Myocyte (in vitro differentiated cells): ENCODE measurements at regions not wholly inside any gene's neighbourhood (a gene's known extent, or its start where the extent isn't known, plus 50 kb on each side); places are given as distances from the start of the nearest gene placed in this dataset.

Experiments used
- DNase-seq: peaks from one replicate; pipeline ENCODE4 v3.0.0-alpha.2; 2012; ENCODE audit warnings: low read depth

GRCh38 chr15:70169147-70169546, 71.4 kb upstream of the TLE3 start:
- DNase-seq: no peak

GRCh38 chr15:70167155-70167554, 69.4 kb upstream of the TLE3 start:
- no peak for DNase-seq

GRCh38 chr15:70166506-70167087, 68.9 kb upstream of the TLE3 start:
- DNase-seq: no peak

GRCh38 chr15:70165716-70166284, 68.1 kb upstream of the TLE3 start:
- no peak for DNase-seq

GRCh38 chr15:70164910-70165715, 67.4 kb upstream of the TLE3 start:
- DNase-seq: peak; percentile 67

- no peak for DNase-seq
Observed at GRCh38 chr15:70164156-70164900, 66.6 kb upstream of the TLE3 start.

- DNase-seq: no peak
Observed at GRCh38 chr15:70160803-70161565, 63.3 kb upstream of the TLE3 start.

- no peak for DNase-seq
Observed at GRCh38 chr15:70160267-70160666, 62.5 kb upstream of the TLE3 start.

- no peak for DNase-seq
Observed at GRCh38 chr15:70159713-70160009, 61.9 kb upstream of the TLE3 start.

GRCh38 chr15:70159001-70159712, 61.4 kb upstream of the TLE3 start:
- no peak for DNase-seq

GRCh38 chr15:70158309-70159000, 60.7 kb upstream of the TLE3 start:
- DNase-seq: no peak

GRCh38 chr15:70156671-70157271, 59.1 kb upstream of the TLE3 start:
- DNase-seq: peak; percentile 90

GRCh38 chr15:70154718-70155347, 57.1 kb upstream of the TLE3 start:
- no peak for DNase-seq

GRCh38 chr15:70153921-70154717, 56.4 kb upstream of the TLE3 start:
- no peak for DNase-seq

- DNase-seq: peak; percentile 93
Observed at GRCh38 chr15:70152070-70152480, 54.4 kb upstream of the TLE3 start.

GRCh38 chr15:70151462-70151861, 53.7 kb upstream of the TLE3 start:
- DNase-seq: no peak

GRCh38 chr15:70151003-70151402, 53.3 kb upstream of the TLE3 start:
- no peak for DNase-seq

GRCh38 chr15:70150405-70150747, 52.7 kb upstream of the TLE3 start:
- DNase-seq: no peak
